AG04450 (cell line): ENCODE measurements at regions not wholly inside any gene's neighbourhood (a gene's known extent, or its start where the extent isn't known, plus 50 kb on each side); places are given as distances from the start of the nearest gene placed in this dataset.

Experiments
- CTCF ChIA-PET: fragments of 300-600, 350-600 bp; formaldehyde crosslinking; extraction: SDS; loops from one replicate; lab custom pipeline; 2022; ENCODE audit warnings: antibody characterized with exemption, inconsistent platforms; lab: Charles Lee
- POLR2A ChIA-PET: fragments of 350-600 bp; formaldehyde crosslinking; extraction: SDS; loops from one replicate; lab custom pipeline; 2021; ENCODE audit warnings: antibody characterized with exemption, inconsistent platforms; lab: Yijun Ruan, JAX
- DNase-seq: peaks from one replicate; pipeline ENCODE4 v3.0.0-alpha.2; 2011; ENCODE audit warnings: low read depth, low spot score
- H3K27ac ChIP-seq: one replicate; pipeline ENCODE4 v1.5.1; 2012; ENCODE audit warnings: low read depth, low read length, control low read depth
- H3K27me3 ChIP-seq: one replicate; pipeline ENCODE4 v1.6.0; 2012; ENCODE audit warnings: low read length; ENCODE audit not compliant: control insufficient read depth, insufficient read depth
- H3K4me3 ChIP-seq: 2 replicates; pipeline ENCODE4 v1.5.1; 2011; ENCODE audit warnings: mild to moderate bottlenecking, low read depth, low read length, control low read depth
- H3K9me3 ChIP-seq: 2 replicates; pipeline ENCODE4 v1.5.1; 2012; ENCODE audit warnings: low read length; ENCODE audit not compliant: control insufficient read depth, insufficient read depth
- TF ChIP-seq, protein P1 (sequence below): IDR thresholded peaks from 2 replicates; pipeline ENCODE4 v1.5.1; 2011; ENCODE audit warnings: low read depth, low read length, control low read depth, inconsistent platforms

DNA sequence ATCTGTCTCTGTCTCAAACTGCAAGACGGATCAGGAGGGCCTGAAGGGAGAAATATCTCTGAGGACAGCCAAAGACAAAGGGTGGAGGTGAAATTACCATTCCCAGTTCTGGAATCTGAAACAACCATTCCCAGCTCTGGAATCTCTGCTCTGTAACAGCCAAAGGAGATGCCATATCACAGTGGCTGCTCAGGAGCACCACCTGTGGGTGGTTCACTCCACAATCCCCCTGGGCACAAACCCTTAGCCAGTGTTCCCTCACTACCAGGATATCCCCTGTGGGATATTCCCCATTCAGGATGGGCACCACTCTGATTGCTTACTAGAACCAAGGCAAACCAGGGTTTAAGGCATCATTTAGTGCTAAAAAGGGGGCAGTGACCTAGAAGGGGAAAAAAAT is 199.0 kb downstream of the HTR7 start:
- CTCF ChIA-PET, result interaction anchor here (1.0 to 1.4 kb wide), 2 partner anchors 16 to 371 kb away, joined by 3 to 4 read pairs; no protein-coding TSS in a partner anchor
- DNase-seq, result no peak
- POLR2A ChIA-PET, result no interaction called here
- Histone ChIP-seq H3K9me3 (no peaks in the 10 kb centered on the region), H3K4me3 (no peak overlapping the region), H3K27ac (no peak overlapping the region), H3K27me3 (no peaks in the 10 kb centered on the region)
- TF ChIP-seq, protein P1, sequence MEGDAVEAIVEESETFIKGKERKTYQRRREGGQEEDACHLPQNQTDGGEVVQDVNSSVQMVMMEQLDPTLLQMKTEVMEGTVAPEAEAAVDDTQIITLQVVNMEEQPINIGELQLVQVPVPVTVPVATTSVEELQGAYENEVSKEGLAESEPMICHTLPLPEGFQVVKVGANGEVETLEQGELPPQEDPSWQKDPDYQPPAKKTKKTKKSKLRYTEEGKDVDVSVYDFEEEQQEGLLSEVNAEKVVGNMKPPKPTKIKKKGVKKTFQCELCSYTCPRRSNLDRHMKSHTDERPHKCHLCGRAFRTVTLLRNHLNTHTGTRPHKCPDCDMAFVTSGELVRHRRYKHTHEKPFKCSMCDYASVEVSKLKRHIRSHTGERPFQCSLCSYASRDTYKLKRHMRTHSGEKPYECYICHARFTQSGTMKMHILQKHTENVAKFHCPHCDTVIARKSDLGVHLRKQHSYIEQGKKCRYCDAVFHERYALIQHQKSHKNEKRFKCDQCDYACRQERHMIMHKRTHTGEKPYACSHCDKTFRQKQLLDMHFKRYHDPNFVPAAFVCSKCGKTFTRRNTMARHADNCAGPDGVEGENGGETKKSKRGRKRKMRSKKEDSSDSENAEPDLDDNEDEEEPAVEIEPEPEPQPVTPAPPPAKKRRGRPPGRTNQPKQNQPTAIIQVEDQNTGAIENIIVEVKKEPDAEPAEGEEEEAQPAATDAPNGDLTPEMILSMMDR, result peak; percentile 45

DNA sequence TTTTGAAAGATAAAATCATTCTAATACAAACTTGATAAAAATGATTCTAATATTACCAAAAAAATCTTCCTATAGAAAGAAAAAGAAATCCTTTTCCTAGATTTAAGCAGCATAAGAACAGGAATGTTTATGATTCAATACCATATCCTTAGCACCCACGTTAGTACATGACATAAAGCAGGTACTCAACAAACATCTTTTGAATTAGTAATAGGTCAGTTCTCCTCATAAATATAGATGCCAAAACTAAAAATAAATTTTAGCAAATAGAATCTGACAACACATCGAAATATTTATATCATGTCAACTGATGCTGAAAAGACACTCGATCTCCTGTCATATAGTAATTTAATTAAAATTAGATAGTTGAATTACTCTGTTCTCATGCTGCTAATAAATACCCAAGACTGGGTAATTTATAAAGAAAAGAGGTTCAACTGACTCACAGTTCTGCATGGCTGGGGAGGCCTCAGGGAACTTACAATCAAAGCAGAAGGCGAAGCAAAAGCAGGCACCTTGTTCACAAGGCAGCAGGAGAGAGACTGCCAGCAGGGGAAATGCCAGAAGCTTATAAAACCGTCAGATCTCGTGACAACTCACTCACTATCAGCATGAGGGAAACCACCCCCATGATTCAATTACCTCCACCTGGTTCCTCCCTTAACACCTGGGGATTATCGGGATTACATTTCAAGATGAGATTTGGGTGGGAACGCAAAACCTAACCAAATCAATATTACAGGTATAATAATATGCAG is 191.8 kb downstream of the HTR7 start:
- TF ChIP-seq, protein P1, result no peak
- no peaks in the 10 kb centered on the region for H3K27me3 ChIP-seq
- H3K9me3 ChIP-seq, result no peaks in the 10 kb centered on the region
- CTCF ChIA-PET, result no interaction called here
- H3K4me3 ChIP-seq, result no peak overlapping the region
- no peak overlapping the region for H3K27ac ChIP-seq
- POLR2A ChIA-PET, result no interaction called here
- no peak for DNase-seq

DNA sequence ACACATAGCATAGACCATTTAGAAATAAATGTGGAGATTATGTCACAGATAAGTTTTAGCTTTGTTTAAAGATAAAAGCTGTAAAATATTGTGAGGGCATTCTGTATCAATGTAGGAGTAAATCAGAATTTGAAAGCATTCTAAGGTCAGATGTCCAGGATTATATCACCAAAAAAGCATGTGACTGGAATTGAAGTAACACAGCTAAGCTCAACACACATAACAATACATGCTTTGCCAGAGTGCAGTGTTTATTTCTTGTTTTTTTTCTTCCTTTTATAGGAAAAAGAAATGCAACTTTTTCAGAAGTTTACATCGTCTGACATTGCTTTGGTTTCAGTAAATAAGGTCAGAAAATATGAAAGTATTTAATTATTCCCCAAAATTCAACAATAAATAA is 183.4 kb downstream of the HTR7 start:
- TF ChIP-seq, protein P1, result no peak
- POLR2A ChIA-PET, result no interaction called here

DNA sequence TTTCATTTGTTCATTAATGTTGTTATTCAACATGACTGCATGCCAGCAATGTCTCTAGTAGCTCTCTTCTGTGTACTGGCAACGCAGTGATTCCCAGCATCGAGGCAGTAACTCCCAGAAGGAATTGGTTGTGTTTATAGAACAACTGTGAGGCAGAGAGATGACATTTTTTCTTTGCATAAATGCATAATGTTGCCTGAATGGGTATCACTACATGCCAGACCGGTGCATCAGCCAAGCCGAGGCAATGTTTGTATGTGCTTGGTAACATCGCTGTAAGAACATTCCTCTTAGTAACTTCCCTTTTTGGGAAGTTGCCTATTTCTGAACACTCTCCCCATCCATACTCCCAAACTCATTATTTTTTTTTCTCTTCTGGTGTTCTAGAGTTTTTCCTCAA is 182.9 kb downstream of the HTR7 start:
- CTCF ChIA-PET, result no interaction called here
- Histone ChIP-seq H3K27ac (no peak overlapping the region), H3K4me3 (no peak overlapping the region), H3K27me3 (no peaks in the 10 kb centered on the region), H3K9me3 (no peaks in the 10 kb centered on the region)
- peak; percentile 45 for DNase-seq
- POLR2A ChIA-PET, result no interaction called here
- TF ChIP-seq, protein P1, result no peak

More for the DNA sequence above, 183.4 kb downstream of the HTR7 start:
- no peak for DNase-seq
- Histone ChIP-seq H3K27me3 (no peaks in the 10 kb centered on the region), H3K4me3 (no peak overlapping the region), H3K9me3 (no peaks in the 10 kb centered on the region), H3K27ac (no peak overlapping the region)
- CTCF ChIA-PET, result interaction anchor here (0.7 kb wide), 1 partner anchor 33 kb away, joined by 5 read pairs; no protein-coding TSS in a partner anchor

DNA sequence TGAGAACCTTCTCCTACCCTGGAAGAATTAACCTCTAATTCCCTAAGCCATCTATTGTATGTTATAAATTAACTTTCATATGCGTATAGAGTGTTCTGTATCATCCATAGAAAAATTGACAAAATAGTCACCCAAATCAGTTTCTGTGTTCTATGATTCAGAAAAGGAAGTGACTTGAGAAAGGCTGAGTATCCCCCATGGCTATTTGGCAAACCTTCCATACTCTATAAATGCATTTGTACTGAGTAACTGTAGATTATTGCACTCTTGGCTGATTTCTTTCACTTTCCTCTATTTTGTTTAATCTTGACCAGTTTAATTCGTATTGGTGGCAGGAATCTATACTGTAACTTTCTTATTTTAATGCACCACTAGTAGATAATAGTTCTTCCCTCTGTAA is 182.2 kb downstream of the HTR7 start:
- TF ChIP-seq, protein P1, result no peak
- Histone ChIP-seq H3K27me3 (no peaks in the 10 kb centered on the region), H3K4me3 (no peak overlapping the region), H3K27ac (no peak overlapping the region), H3K9me3 (no peaks in the 10 kb centered on the region)
- CTCF ChIA-PET, result no interaction called here
- no peak for DNase-seq
- POLR2A ChIA-PET, result no interaction called here
